H9 (cell line): ENCODE measurements at regions not wholly inside any gene's neighbourhood (a gene's known extent, or its start where the extent isn't known, plus 50 kb on each side); places are given as distances from the start of the nearest gene placed in this dataset.

Experiments
- DNase-seq: peaks from one replicate; pipeline ENCODE4 v3.0.0-alpha.2; 2017
- H2AFZ ChIP-seq: one replicate; pipeline ENCODE4 v1.6.1; 2013; ENCODE audit warnings: mild to moderate bottlenecking, low read length, control low read depth, moderate library complexity
- H2AK5ac ChIP-seq: 2 replicates; pipeline ENCODE4 v1.6.1; 2013; ENCODE audit warnings: low read length, control low read depth, mixed read lengths; ENCODE audit not compliant: insufficient read length
- H2BK120ac ChIP-seq: one replicate; pipeline ENCODE4 v1.6.1; 2013; ENCODE audit warnings: low read depth, mild to moderate bottlenecking, low read length, control low read depth, inconsistent platforms; ENCODE audit not compliant: poor library complexity, severe bottlenecking
- H2BK12ac ChIP-seq: 2 replicates; pipeline ENCODE4 v1.6.1; 2013; ENCODE audit warnings: low read length, control low read depth, mixed read lengths, low read depth; ENCODE audit not compliant: insufficient read length
- H2BK15ac ChIP-seq: 2 replicates; pipeline ENCODE4 v1.6.1; 2013; ENCODE audit warnings: low read depth, low read length, control low read depth
- H2BK20ac ChIP-seq: one replicate; pipeline ENCODE4 v1.6.1; 2013; ENCODE audit warnings: low read depth, mild to moderate bottlenecking, low read length, control low read depth, inconsistent platforms; ENCODE audit not compliant: poor library complexity, severe bottlenecking
- H2BK5ac ChIP-seq: 2 replicates; pipeline ENCODE4 v1.6.1; 2013; ENCODE audit warnings: low read length, control low read depth, mixed read lengths; ENCODE audit not compliant: insufficient read length
- H3K14ac ChIP-seq: 2 replicates; pipeline ENCODE4 v1.6.1; 2013; ENCODE audit warnings: low read length, control low read depth; ENCODE audit not compliant: insufficient read depth
- H3K18ac ChIP-seq: 2 replicates; pipeline ENCODE4 v1.6.1; 2013; ENCODE audit warnings: low read depth, mild to moderate bottlenecking, mixed read lengths, low read length, control low read depth; ENCODE audit not compliant: insufficient read length
- H3K23ac ChIP-seq: 2 replicates; pipeline ENCODE4 v1.6.1; 2013; ENCODE audit warnings: low read length, control low read depth, mixed read lengths, low read depth; ENCODE audit not compliant: insufficient read length
- H3K23me2 ChIP-seq: 2 replicates; pipeline ENCODE4 v1.6.1; 2013; ENCODE audit warnings: low read depth, mild to moderate bottlenecking, mixed read lengths, low read length, control low read depth; ENCODE audit not compliant: insufficient read length, poor library complexity, severe bottlenecking
- H3K27ac ChIP-seq: 2 replicates; pipeline ENCODE4 v1.5.1; 2013; ENCODE audit warnings: low read length, control low read depth, mixed read lengths, low read depth; ENCODE audit not compliant: insufficient read length
- H3K27me3 ChIP-seq: 2 replicates; pipeline ENCODE4 v1.6.1; 2013; ENCODE audit warnings: low read length, control low read depth, inconsistent platforms; ENCODE audit not compliant: insufficient read depth
- H3K4ac ChIP-seq: 2 replicates; pipeline ENCODE4 v1.6.1; 2013; ENCODE audit warnings: low read depth, mild to moderate bottlenecking, control low read depth, inconsistent platforms, low read length, moderate library complexity
- H3K4me1 ChIP-seq: 2 replicates; pipeline ENCODE4 v1.6.1; 2013; ENCODE audit warnings: low read length, control low read depth, inconsistent platforms; ENCODE audit not compliant: insufficient read depth
- H3K4me2 ChIP-seq: 2 replicates; pipeline ENCODE4 v1.6.1; 2013; ENCODE audit warnings: low read length, control low read depth, mixed read lengths; ENCODE audit not compliant: insufficient read length, insufficient read depth
- H3K56ac ChIP-seq: 2 replicates; pipeline ENCODE4 v1.6.1; 2013; ENCODE audit warnings: low read depth, mild to moderate bottlenecking, mixed read lengths, low read length, control low read depth; ENCODE audit not compliant: insufficient read length
- H3K79me1 ChIP-seq: 2 replicates; pipeline ENCODE4 v1.6.1; 2013; ENCODE audit warnings: low read depth, mild to moderate bottlenecking, moderate library complexity, low read length, control low read depth, inconsistent platforms; ENCODE audit not compliant: insufficient read depth, poor library complexity, severe bottlenecking
- H3K79me2 ChIP-seq: 2 replicates; pipeline ENCODE4 v1.6.1; 2013; ENCODE audit warnings: low read length, control low read depth, inconsistent platforms; ENCODE audit not compliant: insufficient read depth
- H3K9ac ChIP-seq: 2 replicates; pipeline ENCODE4 v1.6.1; 2013; ENCODE audit warnings: low read length, control low read depth, mixed read lengths; ENCODE audit not compliant: insufficient read length; ENCODE audit errors: extremely low read depth
- H3K9me3 ChIP-seq: one replicate; pipeline ENCODE4 v1.6.1; 2013; ENCODE audit warnings: low read depth, low read length, inconsistent platforms; ENCODE audit not compliant: control insufficient read depth
- H3T11ph ChIP-seq: one replicate; pipeline ENCODE4 v1.6.1; 2013; ENCODE audit warnings: mild to moderate bottlenecking, low read length, control low read depth, inconsistent platforms
- H4K20me1 ChIP-seq: one replicate; pipeline ENCODE4 v1.6.1; 2013; ENCODE audit not compliant: control insufficient read depth, insufficient read length, insufficient read depth
- H4K5ac ChIP-seq: 2 replicates; pipeline ENCODE4 v1.6.1; 2013; ENCODE audit warnings: low read depth, mild to moderate bottlenecking, mixed read lengths, low read length, control low read depth; ENCODE audit not compliant: insufficient read length
- H4K8ac ChIP-seq: replicated peaks from 2 replicates; pipeline ENCODE4 v1.6.1; 2013; ENCODE audit warnings: low read length, control low read depth, mixed read lengths, low read depth; ENCODE audit not compliant: insufficient read length
- H4K91ac ChIP-seq: 2 replicates; pipeline ENCODE4 v1.6.1; 2013; ENCODE audit warnings: low read depth, mild to moderate bottlenecking, moderate library complexity, mixed read lengths, low read length, control low read depth; ENCODE audit not compliant: insufficient read length
- H3K27ac Mint-ChIP-seq, 3 experiments: 2 replicates in 2 of 3; 3 replicates in 1 of 3; pipeline ENCODE4 v1.8.0; 2020 to 2021; ENCODE audit warnings: mixed read lengths in 3 of 3, mild to moderate bottlenecking in 1 of 3, moderate library complexity in 1 of 3
- H3K27me3 Mint-ChIP-seq: 2 replicates; pipeline ENCODE4 v1.8.0; 2021; ENCODE audit warnings: low read depth, mild to moderate bottlenecking, moderate library complexity, mixed read lengths
- H3K36me3 Mint-ChIP-seq, 3 experiments: 2 replicates in 2 of 3; 3 replicates in 1 of 3; pipeline ENCODE4 v1.8.0; 2020 to 2021; ENCODE audit warnings: low read depth in 3 of 3, mixed read lengths in 3 of 3; ENCODE audit not compliant: insufficient read depth in 1 of 3
- H3K4me1 Mint-ChIP-seq, 2 experiments: 2 replicates each; pipeline ENCODE4 v1.8.0; 2020; ENCODE audit warnings: mixed read lengths in 2 of 2
- H3K4me3 Mint-ChIP-seq, 2 experiments: 2 replicates in 1 of 2; 3 replicates in 1 of 2; pipeline ENCODE4 v1.8.0; 2020 to 2021; ENCODE audit warnings: mild to moderate bottlenecking in 2 of 2, mixed read lengths in 2 of 2, moderate library complexity in 1 of 2
- H3K9me3 Mint-ChIP-seq, 2 experiments: 2 replicates in 1 of 2; 3 replicates in 1 of 2; pipeline ENCODE4 v1.8.0; 2020; ENCODE audit warnings: mild to moderate bottlenecking in 2 of 2, mixed read lengths in 2 of 2, moderate library complexity in 1 of 2
- CTCF ChIP-seq: fragments of 200-600 bp; sonication (generic); conservative IDR thresholded peaks from 3 replicates; pipeline ENCODE4 v1.8.0; 2021; ENCODE audit warnings: antibody characterized with exemption, mild to moderate bottlenecking
- WGBS: extraction: QIAGEN DNeasy Blood & Tissue Kit; methylation state at CpG from one replicate; pipeline ENCODE4 v1.1.7; 2013; ENCODE audit warnings: missing lambda C conversion rate, low lambda C conversion rate, mixed read lengths; ENCODE audit not compliant: insufficient read length; ENCODE audit errors: extremely low coverage; 5-methylcytosine and 5-hydroxymethylcytosine counted together

GRCh38 chr3:64829331-64829730, 141.5 kb upstream of the ADAMTS9 start:
- Mint-ChIP-seq H3K4me1 (peaks cover 15 to 16% of the 10 kb centered on the region in 2 experiments), H3K9me3 (no peaks in the 10 kb centered on the region), H3K36me3 (no peaks in the 10 kb centered on the region), H3K4me3 (no peak overlapping the region), H3K27me3 (no peaks in the 10 kb centered on the region; the same call in none of the 2 replicates), H3K27ac (no peak overlapping the region)
- Histone ChIP-seq H3K14ac (no peak overlapping the region), H2AK5ac (no peak overlapping the region), H4K8ac (no peak overlapping the region), H3K4ac (no peak overlapping the region), H2BK15ac (no peak overlapping the region), H2AFZ (no peak overlapping the region), H3K23ac (no peak overlapping the region), H3K23me2 (no peaks in the 10 kb centered on the region), H4K20me1 (no peaks in the 10 kb centered on the region), H2BK20ac (no peak overlapping the region), H3K27me3 (no peaks in the 10 kb centered on the region; the same call in 1 of the 2 replicates), H3K79me2 (no peaks in the 10 kb centered on the region), H3K4me1 (no peaks in the 10 kb centered on the region), H3T11ph (no peak overlapping the region), H3K18ac (no peak overlapping the region), H2BK120ac (no peak overlapping the region), H3K4me2 (no peak overlapping the region), H3K79me1 (no peaks in the 10 kb centered on the region), H4K5ac (no peak overlapping the region), H3K27ac (no peak overlapping the region), H2BK12ac (no peak overlapping the region), H2BK5ac (no peak overlapping the region), H3K9me3 (no peaks in the 10 kb centered on the region), H4K91ac (no peak overlapping the region), H3K56ac (no peak overlapping the region), H3K9ac (no peak overlapping the region)
- no CpG with 5 or more reads among the region's 3 CpGs for WGBS
- TF ChIP-seq CTCF: no peak
- no peak for DNase-seq
